ENCODE measurements at regions not wholly inside any gene's neighbourhood (a gene's known extent, or its start where the extent isn't known, plus 50 kb on each side); places are given as distances from the start of the nearest gene placed in this dataset.

- H3K27ac ChIP-seq (ENCODE audit: low read depth, low read length) = no peak overlapping the region
- H3F3A ChIP-seq (ENCODE audit: insufficient read depth) = no peaks in the 10 kb centered on the region
- 0 out of 2 replicates have a peak, but pooled peaks cover 3% of the 10 kb centered on the region for H3K9me2 ChIP-seq (replicated peaks; ENCODE audit: insufficient read depth, low read length)
- no peaks in the 10 kb centered on the region for H3K9me3 ChIP-seq (ENCODE audit: insufficient read depth, low read length)
- TF ChIP-seq CTCF (IDR thresholded peaks at IDR 0.05; ENCODE audit: insufficient read depth, low read length, poor library complexity, severe bottlenecking) = no peak
- H3K36me3 ChIP-seq (ENCODE audit: low read length) = no peaks in the 10 kb centered on the region
- no peak overlapping the region for H3K4me3 ChIP-seq (ENCODE audit: insufficient read depth, low read length, poor library complexity, severe bottlenecking)
- no peaks in the 10 kb centered on the region for H3K79me2 ChIP-seq (ENCODE audit: insufficient read depth, low read length)
- H4K20me1 ChIP-seq (ENCODE audit: low read depth, low read length) = no peaks in the 10 kb centered on the region
- no peaks in the 10 kb centered on the region for H3K27me3 ChIP-seq (ENCODE audit: low read length)
- no peak overlapping the region for H2AFZ ChIP-seq (ENCODE audit: low read depth, low read length, severe bottlenecking)
- no peak overlapping the region for H3K4me2 ChIP-seq (ENCODE audit: low read depth, low read length, poor library complexity, severe bottlenecking)
- H3K9ac ChIP-seq (ENCODE audit: low read length) = no peak overlapping the region
Observed at GRCh38 chr1:95653618-95654017, 419.6 kb downstream of the RWDD3 start.

GRCh38 chr1:95655321-95656020, 421.5 kb downstream of the RWDD3 start:
- Histone ChIP-seq H3K36me3 (ENCODE audit: low read length) (no peaks in the 10 kb centered on the region), H3K4me2 (ENCODE audit: low read depth, low read length, poor library complexity, severe bottlenecking) (no peak overlapping the region), H3K9ac (ENCODE audit: low read length) (no peak overlapping the region), H4K20me1 (ENCODE audit: low read depth, low read length) (no peaks in the 10 kb centered on the region), H3K27me3 (ENCODE audit: low read length) (no peaks in the 10 kb centered on the region), H3K27ac (ENCODE audit: low read depth, low read length) (no peak overlapping the region), H3K79me2 (ENCODE audit: insufficient read depth, low read length) (no peaks in the 10 kb centered on the region), H2AFZ (ENCODE audit: low read depth, low read length, severe bottlenecking) (no peak overlapping the region), H3K9me2 (replicated peaks; ENCODE audit: insufficient read depth, low read length) (0 out of 2 replicates have a peak, but pooled peaks cover 3% of the 10 kb centered on the region), H3F3A (ENCODE audit: insufficient read depth) (no peaks in the 10 kb centered on the region), H3K4me3 (ENCODE audit: insufficient read depth, low read length, poor library complexity, severe bottlenecking) (no peak overlapping the region), H3K9me3 (ENCODE audit: insufficient read depth, low read length) (no peaks in the 10 kb centered on the region)
- TF ChIP-seq CTCF (IDR thresholded peaks at IDR 0.05; ENCODE audit: insufficient read depth, low read length, poor library complexity, severe bottlenecking) (no peak), EZH2phosphoT487 (conservative IDR thresholded peaks at IDR 0.05; ENCODE audit: low read length) (no peak)

- TF ChIP-seq EZH2phosphoT487 (conservative IDR thresholded peaks at IDR 0.05; ENCODE audit: low read length) (no peak), CTCF (IDR thresholded peaks at IDR 0.05; ENCODE audit: insufficient read depth, low read length, poor library complexity, severe bottlenecking) (no peak)
- Histone ChIP-seq H4K20me1 (ENCODE audit: low read depth, low read length) (no peaks in the 10 kb centered on the region), H3K9ac (ENCODE audit: low read length) (no peak overlapping the region), H3K36me3 (ENCODE audit: low read length) (no peaks in the 10 kb centered on the region), H3K27me3 (ENCODE audit: low read length) (no peaks in the 10 kb centered on the region), H3K4me3 (ENCODE audit: insufficient read depth, low read length, poor library complexity, severe bottlenecking) (no peak overlapping the region), H2AFZ (ENCODE audit: low read depth, low read length, severe bottlenecking) (no peak overlapping the region), H3K9me2 (replicated peaks; ENCODE audit: insufficient read depth, low read length) (0 out of 2 replicates have a peak, but pooled peaks cover 3% of the 10 kb centered on the region), H3K4me2 (ENCODE audit: low read depth, low read length, poor library complexity, severe bottlenecking) (no peak overlapping the region), H3F3A (ENCODE audit: insufficient read depth) (no peaks in the 10 kb centered on the region), H3K9me3 (ENCODE audit: insufficient read depth, low read length) (no peaks in the 10 kb centered on the region), H3K79me2 (ENCODE audit: insufficient read depth, low read length) (no peaks in the 10 kb centered on the region), H3K27ac (ENCODE audit: low read depth, low read length) (no peak overlapping the region)
Observed at GRCh38 chr1:95657248-95657647, 423.2 kb downstream of the RWDD3 start.
